GM12864 (cell line): ENCODE measurements at regions not wholly inside any gene's neighbourhood (a gene's known extent, or its start where the extent isn't known, plus 50 kb on each side); places are given as distances from the start of the nearest gene placed in this dataset.

Source experiments
- DNase-seq: peaks from one replicate; pipeline ENCODE4 v3.0.0-alpha.2; 2011; ENCODE audit warnings: low read depth
- H3K4me3 ChIP-seq: 2 replicates; pipeline ENCODE4 v1.5.1; 2011; ENCODE audit warnings: mild to moderate bottlenecking, low read depth, low read length, control low read depth
- CTCF ChIP-seq: IDR thresholded peaks from 2 replicates; pipeline ENCODE4 v1.5.1; 2011; ENCODE audit warnings: low read depth, mild to moderate bottlenecking, moderate library complexity, low read length, control low read depth, inconsistent platforms; ENCODE audit errors: missing control alignments

GRCh38 chrX:45783002-45783401 is 582.3 kb upstream of the DIPK2B start:
- TF ChIP-seq CTCF: no peak
- no peak overlapping the region for H3K4me3 ChIP-seq
- no peak for DNase-seq

- no peak overlapping the region for H3K4me3 ChIP-seq
- no peak for TF ChIP-seq CTCF
- DNase-seq: no peak
Observed at GRCh38 chrX:45781901-45782553, 581.4 kb upstream of the DIPK2B start.

GRCh38 chrX:45778616-45779015 is 577.9 kb upstream of the DIPK2B start:
- no peak for TF ChIP-seq CTCF
- DNase-seq: no peak
- H3K4me3 ChIP-seq: no peak overlapping the region

- no peak for TF ChIP-seq CTCF
- no peak for DNase-seq
- no peak overlapping the region for H3K4me3 ChIP-seq
Observed at GRCh38 chrX:45777366-45777765, 576.7 kb upstream of the DIPK2B start.

GRCh38 chrX:45775468-45775867 is 574.8 kb upstream of the DIPK2B start:
- H3K4me3 ChIP-seq: no peak overlapping the region
- DNase-seq: no peak
- TF ChIP-seq CTCF: no peak

- no peak for TF ChIP-seq CTCF
Observed at GRCh38 chrX:45774961-45775360, 574.3 kb upstream of the DIPK2B start.

GRCh38 chrX:45773572-45773971 is 572.9 kb upstream of the DIPK2B start:
- no peak for DNase-seq

More at GRCh38 chrX:45774961-45775360, 574.3 kb upstream of the DIPK2B start:
- no peak overlapping the region for H3K4me3 ChIP-seq
- DNase-seq: no peak

More at GRCh38 chrX:45773572-45773971, 572.9 kb upstream of the DIPK2B start:
- TF ChIP-seq CTCF: no peak
- no peak overlapping the region for H3K4me3 ChIP-seq
